HT1080 (cell line): ENCODE measurements at regions not wholly inside any gene's neighbourhood (a gene's known extent, or its start where the extent isn't known, plus 50 kb on each side); places are given as distances from the start of the nearest gene placed in this dataset.
"Not testable (repeated sequence)": the region's sequence is repeated elsewhere in the genome, so short reads cannot be mapped to it uniquely, and the experiment has no call there.

Source experiments
- DNase-seq: peaks from one replicate; pipeline ENCODE4 v3.0.0-alpha.2; 2015; ENCODE audit warnings: low read depth

GRCh38 chr17:27365329-27365945, 71.5 kb downstream of the WSB1 start:
- DNase-seq: not testable (repeated sequence)

DNA sequence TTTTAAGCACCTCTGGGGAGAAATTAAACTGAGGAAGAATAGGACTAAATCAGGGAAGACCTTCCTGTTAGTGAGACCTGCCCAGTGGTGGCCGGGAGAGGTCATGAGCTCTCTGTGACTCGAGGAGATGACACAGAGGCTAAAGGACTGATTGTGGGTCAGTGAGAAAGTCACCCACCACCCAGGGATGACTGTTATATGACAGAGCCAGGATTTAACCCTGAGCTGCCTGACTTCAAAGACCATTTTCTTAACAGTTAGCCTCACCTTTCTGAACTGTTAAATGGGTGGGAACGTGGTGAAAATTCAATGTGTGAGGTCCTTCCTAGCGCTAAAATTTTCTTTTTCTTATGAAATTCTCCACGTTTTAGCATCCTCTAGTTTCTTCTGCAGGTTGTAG, 72.5 kb downstream of the WSB1 start:
- DNase-seq: no peak

- DNase-seq: no peak
Measured at GRCh38 chr17:27367121-27367981, 73.4 kb downstream of the WSB1 start.

DNA sequence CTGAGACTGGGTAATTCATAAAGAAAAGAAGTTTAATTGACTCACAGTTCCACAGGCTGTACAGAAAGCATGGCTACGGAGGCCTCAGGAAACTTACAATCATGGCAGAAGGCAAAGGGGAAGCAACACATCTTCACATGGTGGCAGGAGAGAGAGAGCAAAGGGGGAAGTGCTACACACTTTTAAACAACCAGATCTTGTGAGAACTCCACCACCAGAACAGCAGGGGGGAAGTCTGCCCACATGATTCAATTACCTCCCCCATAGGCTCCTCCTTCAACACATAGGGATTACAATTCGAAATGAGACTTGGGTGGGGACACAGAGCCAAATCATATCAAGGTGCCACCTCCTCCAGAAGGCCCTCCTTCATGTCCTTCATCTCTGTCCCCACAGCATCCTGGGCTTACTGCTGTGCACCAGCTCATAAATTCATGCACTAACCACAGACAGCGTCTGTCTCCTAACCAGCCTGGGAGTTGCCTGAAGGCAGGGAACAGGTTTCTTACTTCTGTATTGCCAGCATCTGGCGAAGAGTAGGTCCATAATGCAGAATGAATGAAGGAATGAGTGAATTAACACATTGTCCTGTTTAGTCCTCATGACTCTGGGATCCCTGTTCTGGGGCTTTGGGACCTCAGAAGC, 74.4 kb downstream of the WSB1 start:
- DNase-seq: no peak

DNA sequence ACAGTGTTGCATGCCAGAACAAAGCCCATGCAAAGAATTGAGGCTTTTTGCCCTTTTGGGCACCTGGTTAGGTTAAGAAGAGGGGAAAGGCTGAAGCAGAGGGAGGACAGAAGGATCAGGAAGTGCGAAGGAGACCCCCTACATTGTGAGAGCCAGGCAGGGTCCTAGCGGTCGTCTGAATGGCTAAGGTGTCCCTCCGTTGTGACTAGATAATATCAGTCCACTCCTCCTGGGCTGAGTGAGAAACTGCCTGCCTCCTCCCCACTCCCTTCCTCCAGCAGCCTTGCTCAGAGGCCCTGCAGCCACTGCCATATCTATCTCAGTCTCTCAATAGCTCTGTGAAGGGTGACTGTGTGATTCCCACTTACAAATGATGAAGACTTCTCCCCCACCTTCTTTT, 75.1 kb downstream of the WSB1 start:
- no peak for DNase-seq

DNA sequence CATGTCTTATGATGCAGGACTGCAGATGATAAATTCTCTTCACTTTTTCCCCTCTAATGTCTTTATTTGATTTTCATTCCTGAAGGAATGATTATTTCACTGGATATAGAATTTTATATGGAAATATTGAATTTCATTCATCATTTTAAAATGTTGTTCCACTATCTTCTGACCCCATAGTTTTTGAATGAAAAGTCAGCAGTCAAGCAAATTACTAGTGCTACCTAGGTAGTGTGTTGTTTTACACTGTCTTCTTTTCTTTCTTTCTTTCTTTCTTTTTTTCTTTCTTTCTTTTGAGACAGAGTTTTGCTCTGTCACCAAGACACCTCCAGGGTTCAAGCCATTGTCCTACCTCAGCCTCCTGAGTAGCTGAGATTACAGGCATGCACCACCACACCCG, 76.9 kb downstream of the WSB1 start:
- no peak for DNase-seq

GRCh38 chr17:27373695-27374094, 79.8 kb downstream of the WSB1 start:
- not testable (repeated sequence) for DNase-seq

- peak; percentile 62 for DNase-seq
Measured at GRCh38 chr17:27376637-27377547, 79.4 kb upstream of the KSR1 start.

DNA sequence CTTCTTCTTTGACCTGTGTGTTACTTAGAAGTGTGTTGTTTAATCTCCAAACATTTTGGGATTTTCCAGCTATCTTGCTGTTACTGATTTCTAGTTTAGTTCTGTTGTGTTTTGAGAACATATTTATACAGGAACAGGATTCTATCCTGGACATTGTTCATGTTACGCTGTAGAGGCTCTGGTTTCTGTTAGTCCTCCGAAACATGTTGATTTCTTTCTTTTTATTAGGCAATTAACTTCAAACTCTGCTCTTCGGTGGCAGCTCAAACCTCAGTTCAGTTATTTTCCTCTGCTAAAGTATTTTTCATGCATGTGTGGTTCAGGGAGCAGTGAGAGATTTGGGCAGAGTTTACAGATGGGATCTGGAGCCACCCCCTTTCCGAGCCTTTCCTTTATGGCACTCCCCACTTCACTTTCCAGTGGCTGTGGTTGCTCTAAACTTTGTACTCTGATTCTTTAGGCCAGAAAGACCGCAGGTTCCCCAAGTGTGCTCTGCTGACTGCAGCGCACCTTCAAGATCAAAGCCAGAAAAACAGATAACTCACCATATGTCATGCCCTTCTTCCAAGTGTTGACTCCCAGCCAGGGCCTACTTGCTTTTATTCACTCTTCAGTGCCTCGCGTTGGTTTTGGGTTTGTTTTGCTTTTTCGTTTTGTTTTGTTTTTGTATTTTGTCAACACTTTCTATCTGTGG, 77.6 kb upstream of the KSR1 start:
- DNase-seq: no peak

DNA sequence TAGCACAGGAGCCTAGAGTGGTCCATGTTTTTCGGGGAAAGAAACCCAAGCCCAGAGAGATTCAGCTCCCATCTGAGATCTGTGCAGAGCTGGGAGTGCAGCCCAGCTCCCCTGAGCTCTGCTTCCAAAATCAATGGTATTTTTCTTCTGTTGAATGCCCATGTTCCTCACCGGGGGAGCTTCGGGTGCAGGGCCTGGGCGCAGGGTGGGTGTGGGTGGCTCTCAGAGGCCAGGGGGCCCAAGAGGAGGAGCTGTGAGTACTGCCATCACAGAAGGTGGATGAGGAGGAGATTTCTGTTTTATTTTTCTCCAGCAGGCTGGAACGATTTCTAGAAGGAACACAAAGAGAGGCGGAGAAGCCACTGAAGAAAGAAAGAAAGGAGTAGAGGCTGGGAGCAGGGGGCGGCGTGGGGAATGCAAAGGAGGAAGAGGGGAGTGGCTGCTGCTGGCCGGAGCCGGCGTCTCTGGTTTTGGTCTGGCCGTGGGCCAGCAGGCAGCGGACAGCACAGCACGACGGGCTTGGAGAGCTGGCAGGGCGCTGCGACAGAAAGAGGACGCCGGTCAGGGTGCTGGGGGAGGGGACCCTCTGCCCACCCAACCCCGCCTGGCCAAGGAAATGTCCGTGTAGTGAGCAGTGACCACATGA, 76.2 kb upstream of the KSR1 start:
- DNase-seq: no peak

DNA sequence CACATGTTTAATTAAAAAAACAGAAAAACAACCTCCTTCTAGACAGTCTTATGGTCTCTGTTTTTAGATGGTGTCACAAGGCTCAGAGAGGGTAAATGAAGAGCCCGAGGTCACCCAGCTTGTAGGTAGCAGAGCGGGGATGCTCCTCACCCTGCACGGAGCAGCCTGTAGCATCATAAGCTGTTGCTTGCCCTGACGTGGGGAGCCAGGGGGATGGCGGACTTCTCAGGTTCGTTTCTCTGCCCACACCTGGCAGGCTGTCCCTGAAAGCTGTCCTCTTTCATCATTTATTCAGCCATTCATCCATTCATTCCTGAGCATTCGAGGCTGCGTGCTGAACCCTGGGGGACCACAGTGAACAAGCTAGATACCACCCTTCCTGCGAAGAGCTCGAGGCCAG, 75.7 kb upstream of the KSR1 start:
- no peak for DNase-seq

- peak; percentile 15 for DNase-seq
Measured at GRCh38 chr17:27381007-27381501, 75.2 kb upstream of the KSR1 start.

DNA sequence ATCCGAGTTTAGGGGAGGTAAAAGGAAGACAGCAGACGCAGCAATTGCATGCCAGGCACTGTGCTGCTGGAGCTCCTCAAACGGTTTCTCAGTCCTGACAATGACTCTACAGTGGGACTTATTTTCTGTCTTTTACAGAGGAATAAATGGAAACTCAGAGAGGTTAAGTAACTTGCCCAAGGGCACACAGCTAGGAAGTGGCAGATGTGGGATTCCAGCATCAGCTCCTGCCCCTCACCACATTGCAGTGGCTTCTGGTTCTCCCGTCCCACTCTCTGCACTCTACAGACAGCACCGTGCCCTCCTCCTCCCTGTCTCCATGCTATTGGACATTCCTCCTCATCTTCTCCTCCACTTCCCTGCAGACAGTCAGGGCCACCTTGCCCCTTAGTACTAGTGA, 74.2 kb upstream of the KSR1 start:
- no peak for DNase-seq

DNA sequence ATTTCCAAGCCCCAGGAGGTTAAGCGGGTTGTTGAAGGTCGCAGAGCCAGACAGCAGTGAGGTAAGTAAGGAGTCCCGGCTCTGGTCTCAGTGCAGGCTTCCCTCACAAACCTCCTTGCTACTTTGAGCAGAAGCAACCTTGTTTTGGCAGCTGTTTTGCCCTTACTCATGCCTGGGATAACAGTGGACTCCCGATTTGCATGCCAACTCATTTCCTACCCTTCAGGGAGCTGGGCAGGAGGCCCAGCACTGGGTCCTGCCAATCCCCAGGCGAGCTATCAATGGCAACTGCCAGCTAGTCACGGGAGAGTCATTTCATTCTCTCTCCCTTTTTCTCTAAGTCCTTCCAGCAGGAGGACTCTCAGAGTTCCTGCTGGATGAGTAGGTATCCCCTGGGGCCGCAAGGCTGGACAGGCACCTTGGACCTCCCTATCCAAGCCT, 72.0 kb upstream of the KSR1 start:
- peak; percentile 99 for DNase-seq

DNA sequence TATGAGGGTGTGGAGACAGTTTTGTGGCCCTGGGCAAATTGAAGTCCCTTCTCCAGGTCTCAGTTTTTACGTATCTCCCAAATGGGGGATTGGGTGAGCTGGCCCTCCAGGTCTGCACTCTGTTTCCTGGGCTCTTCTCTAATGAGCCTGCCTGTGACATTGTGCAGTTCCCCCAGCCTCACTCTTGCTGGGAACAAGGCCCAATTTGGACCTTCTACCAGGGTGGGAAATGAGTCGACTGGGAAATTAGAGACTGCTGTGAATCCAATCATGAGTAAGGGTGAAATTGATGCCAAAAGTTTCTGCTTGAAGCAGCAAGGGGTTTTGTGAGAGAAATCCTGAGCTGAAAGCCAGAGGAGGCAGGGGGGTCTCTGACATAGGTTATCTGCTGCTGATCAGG, 71.5 kb upstream of the KSR1 start:
- DNase-seq: no peak

DNA sequence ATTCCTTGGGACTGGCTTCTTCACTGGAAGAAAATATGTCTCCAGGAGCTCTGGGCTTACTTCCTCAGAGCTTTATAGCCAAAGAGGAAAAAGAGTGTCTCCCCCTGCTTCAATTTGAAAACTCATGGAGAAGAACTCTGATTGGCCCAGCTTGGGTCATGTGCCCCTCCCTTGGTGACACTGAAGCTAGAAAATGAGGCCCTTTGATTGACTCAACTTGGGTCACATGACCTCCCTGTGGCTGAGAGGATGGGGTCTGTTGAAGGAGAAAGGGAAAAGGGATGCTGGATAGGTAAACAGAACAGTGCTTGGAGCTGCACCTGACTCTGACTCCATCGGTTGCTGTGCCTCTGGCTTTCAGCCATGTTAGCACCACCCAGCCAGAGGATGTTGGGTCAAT, 70.6 kb upstream of the KSR1 start:
- no peak for DNase-seq

GRCh38 chr17:27386206-27387075, 69.8 kb upstream of the KSR1 start:
- DNase-seq: no peak

DNA sequence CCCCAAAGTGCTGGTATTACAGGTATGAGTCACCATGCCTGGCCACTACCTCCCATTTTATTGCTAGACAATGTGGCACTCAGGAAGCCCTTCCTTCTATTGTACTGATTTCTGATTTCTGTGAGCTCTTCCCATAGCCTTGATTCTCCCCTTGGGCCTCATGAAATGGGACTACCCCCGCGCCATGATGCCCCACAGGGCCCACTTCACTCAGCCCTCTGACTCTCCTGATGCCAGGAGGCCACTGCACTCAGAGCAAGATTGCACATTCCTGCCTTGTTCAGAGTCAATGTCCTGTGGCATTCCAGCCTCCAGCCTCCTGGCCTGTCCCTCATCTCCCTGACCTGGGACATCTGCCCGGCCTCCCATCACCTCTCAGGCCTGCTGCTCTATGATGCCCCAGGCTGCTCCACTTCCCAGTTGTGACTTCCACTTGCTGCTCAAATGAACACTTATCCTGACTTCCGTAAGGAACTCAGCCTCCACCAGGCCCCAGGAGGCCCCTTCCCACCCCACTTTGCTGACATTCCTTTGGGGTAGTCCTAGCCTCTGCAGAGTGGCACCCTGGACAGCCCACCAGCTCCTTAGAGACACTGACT, 66.6 kb upstream of the KSR1 start:
- no peak for DNase-seq

GRCh38 chr17:27390540-27390939, 65.7 kb upstream of the KSR1 start:
- DNase-seq: no peak
